ENCODE measurements at regions not wholly inside any gene's neighbourhood (a gene's known extent, or its start where the extent isn't known, plus 50 kb on each side); places are given as distances from the start of the nearest gene placed in this dataset.

DNA sequence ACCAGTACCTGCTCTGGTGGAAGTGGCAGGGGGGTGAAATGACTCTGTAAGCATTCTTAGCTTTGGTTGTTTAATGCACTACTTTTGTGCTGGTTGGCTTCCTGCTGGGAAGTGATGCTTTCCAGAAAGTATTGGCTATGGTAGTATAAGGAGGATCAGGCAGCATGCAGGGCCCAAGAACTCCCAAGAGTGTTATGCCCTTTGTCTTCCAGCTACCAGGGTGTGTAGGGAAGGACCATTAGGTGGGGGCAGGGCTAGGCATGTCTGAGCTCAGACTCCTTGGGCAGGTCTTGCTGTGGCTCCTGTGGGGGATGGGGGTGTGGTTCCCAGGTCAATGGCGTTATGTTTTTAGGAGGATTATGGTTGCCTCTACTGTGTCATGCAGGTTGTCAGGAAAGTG lies 135.8 kb upstream of the TRPC7 start:
- H3K27ac ChIP-seq, result no peak overlapping the region

DNA sequence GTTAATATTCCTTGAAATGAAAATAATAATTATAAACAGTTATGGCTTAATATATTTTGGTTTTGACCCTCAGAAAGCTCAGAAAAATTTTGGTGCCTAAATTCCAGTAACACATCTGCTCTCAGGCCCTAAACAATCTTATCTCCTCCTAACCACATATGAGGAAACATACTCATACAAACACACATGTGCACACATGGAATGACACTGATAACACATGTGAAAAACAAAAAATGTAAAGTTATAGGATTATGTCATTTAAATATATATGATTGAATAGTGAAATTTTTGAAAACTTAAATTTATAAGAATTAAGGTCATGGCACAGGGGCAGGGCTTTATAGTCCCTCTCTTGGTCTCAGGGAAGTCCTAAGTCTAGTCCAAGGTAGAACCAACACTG lies 127.2 kb upstream of the TRPC7 start:
- no peak overlapping the region for H3K27ac ChIP-seq
- no peaks in the 10 kb centered on the region for H3K4me1 ChIP-seq
- H3K4me3 ChIP-seq, result no peak overlapping the region
- H3K36me3 ChIP-seq, result no peaks in the 10 kb centered on the region
- peaks cover 0 to 7% of the 10 kb centered on the region in 2 donors for H3K9me3 ChIP-seq
- DNase-seq (ENCODE audit: low spot score), result no peak
- TF ChIP-seq, protein P1, sequence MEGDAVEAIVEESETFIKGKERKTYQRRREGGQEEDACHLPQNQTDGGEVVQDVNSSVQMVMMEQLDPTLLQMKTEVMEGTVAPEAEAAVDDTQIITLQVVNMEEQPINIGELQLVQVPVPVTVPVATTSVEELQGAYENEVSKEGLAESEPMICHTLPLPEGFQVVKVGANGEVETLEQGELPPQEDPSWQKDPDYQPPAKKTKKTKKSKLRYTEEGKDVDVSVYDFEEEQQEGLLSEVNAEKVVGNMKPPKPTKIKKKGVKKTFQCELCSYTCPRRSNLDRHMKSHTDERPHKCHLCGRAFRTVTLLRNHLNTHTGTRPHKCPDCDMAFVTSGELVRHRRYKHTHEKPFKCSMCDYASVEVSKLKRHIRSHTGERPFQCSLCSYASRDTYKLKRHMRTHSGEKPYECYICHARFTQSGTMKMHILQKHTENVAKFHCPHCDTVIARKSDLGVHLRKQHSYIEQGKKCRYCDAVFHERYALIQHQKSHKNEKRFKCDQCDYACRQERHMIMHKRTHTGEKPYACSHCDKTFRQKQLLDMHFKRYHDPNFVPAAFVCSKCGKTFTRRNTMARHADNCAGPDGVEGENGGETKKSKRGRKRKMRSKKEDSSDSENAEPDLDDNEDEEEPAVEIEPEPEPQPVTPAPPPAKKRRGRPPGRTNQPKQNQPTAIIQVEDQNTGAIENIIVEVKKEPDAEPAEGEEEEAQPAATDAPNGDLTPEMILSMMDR (IDR thresholded peaks at IDR 0.05), result no peak
- H3K27me3 ChIP-seq, result no peaks in the 10 kb centered on the region

More for the DNA sequence above, 135.8 kb upstream of the TRPC7 start:
- H3K36me3 ChIP-seq, result no peaks in the 10 kb centered on the region
- peaks cover 0 to 10% of the 10 kb centered on the region in 2 donors for H3K9me3 ChIP-seq
- H3K27me3 ChIP-seq, result no peaks in the 10 kb centered on the region
- no peak for DNase-seq (ENCODE audit: low spot score)
- H3K4me3 ChIP-seq, result no peak overlapping the region
- no peaks in the 10 kb centered on the region for H3K4me1 ChIP-seq
- TF ChIP-seq, protein P1 (IDR thresholded peaks at IDR 0.05), result no peak

DNA sequence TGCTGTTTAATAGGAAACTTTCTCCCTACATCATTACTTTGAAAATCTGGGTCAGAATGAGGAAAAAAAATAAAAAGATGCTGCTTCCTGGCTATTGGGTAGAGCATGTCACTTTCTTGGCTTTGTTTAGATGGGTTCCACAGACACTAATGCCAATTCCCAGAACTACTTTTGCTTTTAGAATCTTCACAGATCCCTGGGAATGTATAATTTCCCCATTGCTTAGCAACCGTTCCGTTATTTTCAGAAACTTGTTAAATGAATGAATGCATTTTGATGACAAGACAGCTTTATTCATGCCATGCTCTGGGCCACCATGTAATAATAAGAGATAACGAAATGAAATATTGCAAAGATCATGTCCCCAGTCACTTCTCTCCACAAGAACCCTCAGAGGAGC lies 126.5 kb upstream of the TRPC7 start:
- Histone ChIP-seq H3K27me3 (no peaks in the 10 kb centered on the region), H3K27ac (no peak overlapping the region), H3K4me1 (no peaks in the 10 kb centered on the region), H3K4me3 (no peak overlapping the region), H3K9me3 (peaks cover 0 to 7% of the 10 kb centered on the region in 2 donors), H3K36me3 (no peaks in the 10 kb centered on the region)
- no peak for DNase-seq (ENCODE audit: low spot score)
- TF ChIP-seq, protein P1 (IDR thresholded peaks at IDR 0.05), result no peak

DNA sequence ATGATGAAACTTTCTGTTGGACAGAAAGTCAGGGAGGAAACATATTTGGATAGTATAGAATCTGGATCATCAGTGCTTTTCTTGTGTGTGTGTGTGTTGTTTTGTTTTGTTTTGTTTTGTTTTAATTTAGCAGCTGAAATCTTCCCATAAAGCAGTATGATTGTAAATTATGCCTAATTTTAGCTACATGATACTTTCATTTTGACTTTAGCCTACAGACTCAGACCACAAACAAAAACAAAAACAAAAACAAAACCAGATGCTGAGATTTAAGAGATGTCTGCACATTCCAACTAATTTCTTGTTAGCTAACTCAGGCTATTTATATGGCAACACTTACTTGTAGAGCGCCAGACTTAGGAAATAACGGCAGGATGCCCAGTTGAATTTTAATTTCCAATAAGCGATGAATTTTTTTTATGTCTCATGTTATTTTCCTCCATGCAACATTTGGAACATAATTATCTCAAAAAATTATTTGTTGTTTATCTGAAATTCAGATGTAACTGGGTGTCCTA lies 119.5 kb upstream of the TRPC7 start:
- no peaks in the 10 kb centered on the region for H3K27me3 ChIP-seq
- no peaks in the 10 kb centered on the region for H3K4me1 ChIP-seq
- TF ChIP-seq, protein P1 (IDR thresholded peaks at IDR 0.05), result no peak
- H3K36me3 ChIP-seq, result no peaks in the 10 kb centered on the region
- H3K9me3 ChIP-seq, result no peaks in the 10 kb centered on the region
- H3K4me3 ChIP-seq, result no peak overlapping the region
- no peak overlapping the region for H3K27ac ChIP-seq
- no peak for DNase-seq (ENCODE audit: low spot score)

DNA sequence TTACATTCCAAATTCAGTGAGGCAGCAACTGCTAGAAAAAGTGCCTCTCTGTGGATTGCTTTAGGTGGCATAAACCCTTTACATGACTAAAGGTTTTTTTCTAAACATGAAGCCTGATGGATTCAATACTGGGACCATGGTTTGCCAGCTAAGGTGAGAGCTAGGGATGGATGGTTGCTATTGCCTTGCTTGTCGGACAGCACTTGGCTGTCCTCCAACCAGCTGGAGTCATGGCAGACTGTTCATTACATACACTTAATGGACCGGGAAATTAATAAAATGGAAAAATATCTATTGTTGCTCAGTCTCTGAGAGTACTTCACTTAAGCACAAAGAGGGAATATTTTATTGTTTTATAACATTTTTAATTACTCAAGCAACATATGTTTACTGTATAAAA lies 116.9 kb upstream of the TRPC7 start:
- no peak overlapping the region for H3K27ac ChIP-seq
- TF ChIP-seq, protein P1 (IDR thresholded peaks at IDR 0.05), result no peak
- no peaks in the 10 kb centered on the region for H3K9me3 ChIP-seq
- H3K36me3 ChIP-seq, result no peaks in the 10 kb centered on the region
- H3K4me3 ChIP-seq, result no peak overlapping the region
- no peak for DNase-seq (ENCODE audit: low spot score)
- H3K4me1 ChIP-seq, result no peaks in the 10 kb centered on the region
- no peaks in the 10 kb centered on the region for H3K27me3 ChIP-seq

DNA sequence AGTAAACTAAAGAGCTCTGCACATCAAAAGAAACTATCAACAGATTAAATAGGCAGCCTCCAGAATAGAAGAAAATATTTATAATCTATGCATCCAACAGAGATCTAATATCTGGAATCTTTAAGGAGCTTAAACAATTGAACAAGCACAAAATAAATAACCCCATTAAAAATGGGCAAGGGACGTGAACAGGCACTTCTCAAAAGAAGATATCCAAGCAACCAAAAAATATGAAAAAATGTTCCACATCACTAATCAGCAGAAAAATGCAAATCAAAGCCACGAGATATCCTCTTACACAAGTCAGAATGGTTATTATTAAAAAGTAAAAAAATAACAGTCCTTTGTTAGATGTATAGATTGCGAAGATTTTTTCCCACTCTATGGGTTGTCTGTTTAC lies 109.1 kb upstream of the TRPC7 start:
- Histone ChIP-seq H3K4me3 (no peak overlapping the region), H3K9me3 (no peaks in the 10 kb centered on the region), H3K27ac (no peak overlapping the region), H3K36me3 (no peaks in the 10 kb centered on the region), H3K27me3 (no peaks in the 10 kb centered on the region), H3K4me1 (no peaks in the 10 kb centered on the region)
- no peak for DNase-seq (ENCODE audit: low spot score)
- TF ChIP-seq, protein P1 (IDR thresholded peaks at IDR 0.05), result no peak

Measured in right atrium auricular region (tissue), 2 donors.